OCI-LY3 (cell line): ENCODE measurements at regions not wholly inside any gene's neighbourhood (a gene's known extent, or its start where the extent isn't known, plus 50 kb on each side); places are given as distances from the start of the nearest gene placed in this dataset.

Source experiments
- H2AFZ ChIP-seq: fragments of 200-600, 300-600 bp; shearing (Covaris generic); 2 replicates; pipeline ENCODE4 v1.6.0; 2014; ENCODE audit warnings: antibody characterized with exemption, low read depth, low read length
- H3K27ac ChIP-seq: fragments of 200-600, 300-600 bp; sonication (generic); 2 replicates; pipeline ENCODE4 v1.5.1; 2014; ENCODE audit warnings: mild to moderate bottlenecking, low read length, moderate library complexity, mixed read lengths
- H3K27me3 ChIP-seq: fragments of 200-600, 300-600 bp; sonication (generic); 2 replicates; pipeline ENCODE4 v1.6.1; 2014; ENCODE audit warnings: low read depth, low read length, mixed read lengths
- H3K36me3 ChIP-seq: fragments of 200-600, 300-600 bp; sonication (generic); replicated peaks from 2 replicates; pipeline ENCODE3; 2014; ENCODE audit warnings: low read depth, low read length, mixed read lengths
- H3K4me1 ChIP-seq: fragments of 300-600, 200-600 bp; sonication (generic); 2 replicates; pipeline ENCODE4 v1.6.1; 2014; ENCODE audit warnings: low read length, mixed read lengths
- H3K4me2 ChIP-seq: fragments of 200-600, 300-600 bp; sonication (generic); 2 replicates; pipeline ENCODE4 v1.6.1; 2014; ENCODE audit warnings: low read length, mixed read lengths
- H3K4me3 ChIP-seq: fragments of 300-600, 200-600 bp; sonication (generic); 2 replicates; pipeline ENCODE4 v1.5.1; 2014; ENCODE audit warnings: antibody characterized with exemption, mild to moderate bottlenecking, low read length, moderate library complexity
- H3K79me2 ChIP-seq: fragments of 300-600, 200-600 bp; shearing (Covaris generic); 2 replicates; pipeline ENCODE4 v1.6.1; 2014; ENCODE audit warnings: mild to moderate bottlenecking, low read length, mixed read lengths
- H3K9ac ChIP-seq: fragments of 300-600, 200-600 bp; shearing (Covaris generic); 2 replicates; pipeline ENCODE4 v1.6.0; 2014; ENCODE audit warnings: mild to moderate bottlenecking, low read length, moderate library complexity
- H3K9me3 ChIP-seq: fragments of 200-600, 300-600 bp; shearing (Covaris generic); 2 replicates; pipeline ENCODE4 v1.6.1; 2014; ENCODE audit warnings: low read length, mixed read lengths; ENCODE audit not compliant: insufficient read depth
- H4K20me1 ChIP-seq: fragments of 200-600, 300-600 bp; sonication (generic); 2 replicates; pipeline ENCODE4 v1.6.1; 2016; ENCODE audit warnings: low read length, mixed read lengths; ENCODE audit not compliant: insufficient read depth
- EZH2phosphoT487 ChIP-seq: fragments of 200-600 bp; shearing (Covaris generic); IDR thresholded peaks from 2 replicates; pipeline ENCODE4 v1.6.1; 2018; ENCODE audit warnings: antibody characterized with exemption, mixed run types, low read depth
- TF ChIP-seq, protein P1 (sequence below): fragments of 200-600, 300-600 bp; sonication (generic); IDR thresholded peaks from 2 replicates; pipeline ENCODE4 v1.5.1; 2014; ENCODE audit warnings: antibody characterized with exemption, low read length, low read depth

GRCh38 chr14:53888535-53889386 is 67.9 kb downstream of the BMP4 start:
- H3K27ac ChIP-seq = peak overlapping the region; percentile 9; the same call in 1 of the 2 replicates
- no peaks in the 10 kb centered on the region for H3K9me3 ChIP-seq

DNA sequence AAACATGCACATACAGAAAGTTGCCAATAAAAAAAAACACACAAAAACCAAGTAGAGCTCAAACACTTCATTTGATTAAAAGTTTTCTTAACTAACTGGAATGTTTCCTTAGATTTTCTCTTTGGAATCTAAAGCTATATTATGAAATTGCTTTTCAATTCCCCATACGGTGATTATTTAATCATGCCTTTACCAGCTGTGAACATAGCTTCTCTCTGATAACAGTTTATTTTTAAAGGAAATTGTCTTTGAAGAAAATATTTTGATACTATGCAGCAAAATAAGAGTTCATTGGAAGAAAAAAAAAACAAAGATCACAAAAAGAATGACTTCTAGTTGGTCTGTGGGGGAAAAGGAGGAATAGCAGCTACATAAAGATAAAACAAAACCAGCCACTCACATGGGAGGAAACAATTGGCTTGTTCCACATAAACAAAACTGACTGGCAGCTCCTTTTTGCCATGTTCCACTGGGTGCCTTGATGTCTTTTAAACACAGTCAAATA is 71.4 kb downstream of the BMP4 start:
- no peaks in the 10 kb centered on the region for H3K36me3 ChIP-seq
- no peak overlapping the region for H3K27ac ChIP-seq
- H3K79me2 ChIP-seq = no peaks in the 10 kb centered on the region
- H3K4me3 ChIP-seq = no peak overlapping the region
- no peak overlapping the region for H3K4me2 ChIP-seq
- H3K9ac ChIP-seq = no peak overlapping the region
- no peak overlapping the region for H2AFZ ChIP-seq
- H3K4me1 ChIP-seq = peaks cover 41% of the 10 kb centered on the region
- no peaks in the 10 kb centered on the region for H3K27me3 ChIP-seq
- TF ChIP-seq EZH2phosphoT487 = no peak
- TF ChIP-seq, protein P1, sequence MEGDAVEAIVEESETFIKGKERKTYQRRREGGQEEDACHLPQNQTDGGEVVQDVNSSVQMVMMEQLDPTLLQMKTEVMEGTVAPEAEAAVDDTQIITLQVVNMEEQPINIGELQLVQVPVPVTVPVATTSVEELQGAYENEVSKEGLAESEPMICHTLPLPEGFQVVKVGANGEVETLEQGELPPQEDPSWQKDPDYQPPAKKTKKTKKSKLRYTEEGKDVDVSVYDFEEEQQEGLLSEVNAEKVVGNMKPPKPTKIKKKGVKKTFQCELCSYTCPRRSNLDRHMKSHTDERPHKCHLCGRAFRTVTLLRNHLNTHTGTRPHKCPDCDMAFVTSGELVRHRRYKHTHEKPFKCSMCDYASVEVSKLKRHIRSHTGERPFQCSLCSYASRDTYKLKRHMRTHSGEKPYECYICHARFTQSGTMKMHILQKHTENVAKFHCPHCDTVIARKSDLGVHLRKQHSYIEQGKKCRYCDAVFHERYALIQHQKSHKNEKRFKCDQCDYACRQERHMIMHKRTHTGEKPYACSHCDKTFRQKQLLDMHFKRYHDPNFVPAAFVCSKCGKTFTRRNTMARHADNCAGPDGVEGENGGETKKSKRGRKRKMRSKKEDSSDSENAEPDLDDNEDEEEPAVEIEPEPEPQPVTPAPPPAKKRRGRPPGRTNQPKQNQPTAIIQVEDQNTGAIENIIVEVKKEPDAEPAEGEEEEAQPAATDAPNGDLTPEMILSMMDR = no peak
- no peaks in the 10 kb centered on the region for H4K20me1 ChIP-seq
- no peaks in the 10 kb centered on the region for H3K9me3 ChIP-seq

More at GRCh38 chr14:53888535-53889386, 67.9 kb downstream of the BMP4 start:
- Histone ChIP-seq H3K4me2 (peak overlapping the region; percentile 51), H3K27me3 (no peaks in the 10 kb centered on the region), H3K36me3 (no peaks in the 10 kb centered on the region), H4K20me1 (no peaks in the 10 kb centered on the region), H3K4me1 (peaks cover 51% of the 10 kb centered on the region), H3K9ac (0 out of 2 replicates have a peak overlapping the region, but pooled peaks have one; percentile 3), H3K4me3 (0 out of 2 replicates have a peak overlapping the region, but pooled peaks have one; percentile 12), H3K79me2 (no peaks in the 10 kb centered on the region), H2AFZ (0 out of 2 replicates have a peak overlapping the region, but pooled peaks have one; percentile 3)
- TF ChIP-seq, protein P1 = no peak
- TF ChIP-seq EZH2phosphoT487 = no peak

DNA sequence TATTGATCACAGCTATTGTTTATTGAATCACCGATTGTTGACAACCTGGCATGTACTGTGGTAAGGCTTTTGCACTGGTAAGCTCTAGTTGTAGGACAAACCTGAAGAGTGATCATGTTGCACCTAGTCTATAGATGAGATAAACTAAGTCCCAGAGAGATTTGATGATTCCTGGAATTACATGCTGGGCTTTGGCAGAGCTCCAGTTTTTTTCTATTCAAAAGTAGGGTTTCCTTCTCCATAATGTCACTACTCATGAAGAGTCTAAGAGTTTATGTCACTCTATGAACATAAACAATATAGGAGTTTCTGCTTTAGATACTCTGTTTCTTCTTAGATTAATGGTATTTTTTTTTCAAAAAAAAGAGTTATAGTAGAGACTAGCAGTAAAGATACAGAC is 72.0 kb downstream of the BMP4 start:
- peaks cover 40% of the 10 kb centered on the region for H3K4me1 ChIP-seq
- no peaks in the 10 kb centered on the region for H4K20me1 ChIP-seq
- no peak overlapping the region for H2AFZ ChIP-seq
- no peak overlapping the region for H3K27ac ChIP-seq
- no peak overlapping the region for H3K4me2 ChIP-seq
- no peaks in the 10 kb centered on the region for H3K36me3 ChIP-seq
- no peaks in the 10 kb centered on the region for H3K79me2 ChIP-seq
- no peak overlapping the region for H3K9ac ChIP-seq
- H3K27me3 ChIP-seq = no peaks in the 10 kb centered on the region
- no peak overlapping the region for H3K4me3 ChIP-seq
- TF ChIP-seq EZH2phosphoT487 = no peak
- H3K9me3 ChIP-seq = no peaks in the 10 kb centered on the region

- no peak overlapping the region for H2AFZ ChIP-seq
- H3K27ac ChIP-seq = no peak overlapping the region
- H3K4me2 ChIP-seq = no peak overlapping the region
- no peaks in the 10 kb centered on the region for H3K36me3 ChIP-seq
- TF ChIP-seq, protein P1 = no peak
- TF ChIP-seq EZH2phosphoT487 = no peak
- H4K20me1 ChIP-seq = no peaks in the 10 kb centered on the region
- peaks cover 32% of the 10 kb centered on the region for H3K4me1 ChIP-seq
- no peak overlapping the region for H3K9ac ChIP-seq
- H3K79me2 ChIP-seq = no peaks in the 10 kb centered on the region
- no peaks in the 10 kb centered on the region for H3K27me3 ChIP-seq
- no peak overlapping the region for H3K4me3 ChIP-seq
- H3K9me3 ChIP-seq = no peaks in the 10 kb centered on the region
These were observed 72.9 kb downstream of the BMP4 start for GRCh38 chr14:53883739-53884138.
